ENCODE measurements at regions not wholly inside any gene's neighbourhood (a gene's known extent, or its start where the extent isn't known, plus 50 kb on each side); places are given as distances from the start of the nearest gene placed in this dataset.

DNA sequence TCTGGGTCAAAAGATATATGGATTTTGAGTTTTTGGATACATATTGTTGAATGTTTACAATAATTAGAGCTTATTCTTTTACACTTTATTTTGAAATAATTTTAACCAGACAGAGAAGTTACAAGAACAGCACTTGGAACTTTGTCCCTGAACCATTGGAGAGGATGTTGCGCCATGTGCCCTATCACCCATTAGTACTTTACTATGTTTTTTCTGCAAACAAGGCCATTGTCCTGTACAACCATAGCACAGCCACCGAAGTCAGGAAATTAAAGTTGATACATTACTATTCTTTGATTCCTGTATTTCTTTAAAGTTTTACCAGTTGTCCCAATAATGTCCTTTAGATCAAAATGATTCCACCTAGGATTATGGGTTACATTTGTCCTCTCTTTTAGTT is 188.8 kb downstream of the ACKR3 start:
- Mint-ChIP-seq H3K36me3 (no peaks in the 10 kb centered on the region), H3K4me3 (no peak overlapping the region), H3K4me1 (peaks cover 0 to 3% (median 3%) of the 10 kb centered on the region in 3 donors), H3K9me3 (no peaks in the 10 kb centered on the region), H3K27me3 (peaks cover 4 to 11% (median 11%) of the 10 kb centered on the region in 3 donors), H3K27ac (no peak overlapping the region)
- ATAC-seq (ENCODE audit: low read depth in 2 of 2), result no peak
- no peak for DNase-seq

DNA sequence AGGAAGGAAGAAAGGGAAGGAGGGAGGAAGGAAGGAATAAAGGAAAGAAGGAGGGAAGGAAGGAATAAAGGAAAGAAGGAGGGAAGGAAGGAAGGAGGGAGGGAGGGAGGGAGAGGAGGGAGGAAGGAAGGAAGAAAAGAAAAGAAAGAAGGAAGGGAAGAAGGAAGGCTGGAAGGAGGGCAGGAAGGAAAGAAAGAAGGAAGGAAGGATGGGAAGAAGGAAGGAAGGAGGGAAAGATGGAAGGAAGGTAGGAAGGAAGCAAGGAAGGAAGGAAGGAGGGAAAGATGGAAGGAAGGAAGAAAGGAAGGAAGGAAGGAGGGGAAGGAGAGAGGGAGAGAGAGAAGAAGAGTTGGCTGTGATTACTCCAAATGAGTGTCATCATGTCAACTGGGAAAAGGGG is 190.6 kb downstream of the ACKR3 start:
- Mint-ChIP-seq H3K9me3 (no peaks in the 10 kb centered on the region), H3K27ac (no peak overlapping the region), H3K36me3 (no peaks in the 10 kb centered on the region), H3K27me3 (peaks cover 4 to 11% (median 11%) of the 10 kb centered on the region in 3 donors), H3K4me3 (no peak overlapping the region), H3K4me1 (no peaks in the 10 kb centered on the region)
- no peak for DNase-seq
- no peak for ATAC-seq (ENCODE audit: low read depth in 2 of 2)

DNA sequence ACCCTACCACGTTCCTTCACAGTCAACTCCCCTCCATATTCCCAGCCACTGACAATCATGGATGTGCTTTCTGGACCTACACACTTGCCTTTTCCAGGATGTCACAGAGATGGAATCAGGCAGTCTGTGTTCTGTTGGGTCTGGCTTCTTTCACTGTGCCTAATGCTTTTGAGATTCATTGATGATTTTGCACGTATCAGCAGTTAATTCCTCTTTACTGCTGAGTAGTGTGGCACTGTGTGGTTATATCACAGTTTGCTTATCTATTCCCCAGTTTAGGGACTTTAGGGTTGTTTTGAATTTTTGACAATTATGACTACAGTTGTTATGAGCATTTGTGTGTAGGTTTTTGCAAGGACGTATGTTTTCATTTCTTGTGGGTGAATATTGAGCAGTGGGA is 191.7 kb downstream of the ACKR3 start:
- Mint-ChIP-seq H3K27me3 (peaks cover 7 to 19% (median 11%) of the 10 kb centered on the region in 3 donors), H3K9me3 (no peaks in the 10 kb centered on the region), H3K4me3 (no peak overlapping the region), H3K27ac (no peak overlapping the region), H3K36me3 (no peaks in the 10 kb centered on the region), H3K4me1 (no peaks in the 10 kb centered on the region)
- no peak for DNase-seq
- ATAC-seq (ENCODE audit: low read depth in 2 of 2), result no peak

DNA sequence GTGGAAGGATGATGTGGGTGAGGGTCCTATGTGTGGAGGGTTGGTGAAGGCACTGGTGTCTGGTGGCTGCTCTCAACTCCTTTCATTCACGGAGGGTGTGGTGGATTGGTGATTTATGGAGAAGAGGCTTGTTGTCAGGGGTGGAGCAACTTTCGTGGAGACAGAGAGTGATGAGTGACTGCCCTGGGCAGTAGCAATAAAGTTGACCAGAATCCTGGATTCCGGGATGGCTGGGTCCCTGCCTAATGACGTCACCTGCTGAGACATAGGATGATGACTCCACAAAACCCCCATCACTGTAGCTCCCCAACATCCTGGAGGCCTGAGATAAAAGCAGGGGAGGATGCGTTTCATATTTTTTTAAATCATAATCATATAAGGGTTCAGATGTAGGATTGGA is 193.0 kb downstream of the ACKR3 start:
- no peak overlapping the region for H3K27ac Mint-ChIP-seq
- H3K4me1 Mint-ChIP-seq, result no peaks in the 10 kb centered on the region
- ATAC-seq (ENCODE audit: low read depth in 2 of 2) (no peak), DNase-seq (no peak)
- no peaks in the 10 kb centered on the region for H3K9me3 Mint-ChIP-seq
- H3K27me3 Mint-ChIP-seq, result peaks cover 7 to 24% (median 11%) of the 10 kb centered on the region in 3 donors
- no peaks in the 10 kb centered on the region for H3K36me3 Mint-ChIP-seq
- H3K4me3 Mint-ChIP-seq, result no peak overlapping the region

DNA sequence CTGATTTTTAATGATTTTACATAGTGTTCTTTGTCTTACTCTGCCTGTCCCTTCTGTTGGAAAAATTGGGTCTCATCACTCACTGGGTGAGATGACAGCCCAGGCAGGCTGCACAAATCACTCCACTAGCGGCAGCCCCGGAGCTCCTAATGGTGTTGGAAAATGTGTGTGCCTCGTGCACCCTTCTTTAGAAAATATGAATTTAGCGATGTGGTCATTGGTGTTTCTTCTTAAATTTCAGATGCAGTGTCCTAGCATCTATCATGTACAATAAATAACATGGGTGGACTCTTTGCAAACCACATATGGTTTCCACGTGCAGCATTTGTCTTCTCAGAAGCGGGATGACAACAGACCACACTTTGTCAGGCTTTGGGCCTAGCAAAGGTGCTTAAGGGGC is 194.2 kb downstream of the ACKR3 start:
- ATAC-seq (ENCODE audit: low read depth in 2 of 2) (no peak), DNase-seq (no peak)
- Mint-ChIP-seq H3K36me3 (no peaks in the 10 kb centered on the region), H3K9me3 (no peaks in the 10 kb centered on the region), H3K4me1 (no peaks in the 10 kb centered on the region), H3K27me3 (peaks cover 3 to 29% (median 14%) of the 10 kb centered on the region in 3 donors), H3K27ac (no peak overlapping the region), H3K4me3 (no peak overlapping the region)

DNA sequence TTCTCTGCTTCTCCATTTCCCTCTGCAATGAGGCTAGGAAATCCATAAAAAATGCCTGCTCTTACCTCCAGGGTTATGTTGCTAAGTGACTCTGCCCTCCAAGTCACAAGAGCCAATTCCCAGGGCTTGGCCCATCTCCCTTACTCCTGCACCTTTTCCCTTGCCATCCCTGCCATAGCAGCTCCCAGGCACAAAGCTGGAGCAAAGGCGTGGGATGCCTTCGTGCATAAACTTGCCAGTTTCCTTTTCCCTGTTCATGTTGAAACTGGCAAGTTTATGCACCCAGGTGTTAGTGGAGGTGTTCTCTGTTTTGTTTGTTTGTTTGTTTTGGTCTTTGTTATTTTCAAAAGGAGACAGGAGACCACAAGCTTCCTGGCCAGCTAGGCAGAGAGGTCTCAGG is 195.1 kb downstream of the ACKR3 start:
- no peaks in the 10 kb centered on the region for H3K4me1 Mint-ChIP-seq
- ATAC-seq (ENCODE audit: low read depth in 2 of 2) (no peak), DNase-seq (no peak)
- no peak overlapping the region for H3K4me3 Mint-ChIP-seq
- no peaks in the 10 kb centered on the region for H3K36me3 Mint-ChIP-seq
- peaks cover 0 to 2% (median 0%) of the 10 kb centered on the region in 7 donors for H3K9me3 Mint-ChIP-seq
- H3K27me3 Mint-ChIP-seq, result peaks cover 3 to 33% (median 18%) of the 10 kb centered on the region in 3 donors
- H3K27ac Mint-ChIP-seq, result no peak overlapping the region

DNA sequence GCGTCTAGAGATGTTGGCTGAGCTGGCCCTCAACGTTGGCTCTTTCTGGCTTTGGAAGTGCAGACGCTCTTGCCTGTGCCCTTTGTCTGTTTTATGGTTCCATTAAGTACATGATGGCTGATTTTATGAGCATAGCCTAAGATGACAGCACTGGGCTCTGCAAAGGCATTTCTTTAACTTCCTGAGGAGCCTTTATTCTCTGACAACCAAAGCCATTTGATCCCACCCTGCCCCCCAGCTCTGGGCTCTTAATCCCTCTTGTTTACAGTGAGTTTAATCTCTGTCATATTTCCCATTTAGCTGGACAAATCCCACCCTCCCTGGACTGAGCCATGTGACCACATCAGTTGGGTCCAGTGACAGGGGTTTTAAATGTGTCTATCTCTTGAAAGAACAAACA is 195.9 kb downstream of the ACKR3 start:
- Mint-ChIP-seq H3K4me3 (no peak overlapping the region), H3K9me3 (peaks cover 0 to 3% (median 0%) of the 10 kb centered on the region in 7 donors), H3K27ac (no peak overlapping the region), H3K36me3 (no peaks in the 10 kb centered on the region), H3K27me3 (peaks cover 3 to 25% (median 10%) of the 10 kb centered on the region in 3 donors), H3K4me1 (no peaks in the 10 kb centered on the region)
- DNase-seq (no peak), ATAC-seq (ENCODE audit: low read depth in 2 of 2) (no peak)

DNA sequence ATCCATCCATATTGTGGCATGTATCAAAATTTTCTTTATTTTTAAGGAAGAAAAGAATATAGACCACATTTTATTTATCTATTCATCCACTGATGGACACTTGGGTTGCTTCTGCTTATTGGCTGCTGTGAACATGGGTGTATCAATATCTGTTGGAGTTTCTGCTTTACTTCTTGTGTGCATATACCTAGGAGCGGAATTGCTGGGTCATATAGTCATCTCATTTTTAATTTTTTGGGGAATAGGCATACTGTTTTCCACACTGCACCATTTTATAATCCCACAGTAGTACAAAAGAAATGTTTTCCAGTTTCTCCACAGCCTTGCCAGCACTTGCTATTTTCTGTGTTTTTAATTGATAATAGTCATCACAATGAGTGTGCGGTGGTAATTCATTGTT is 197.2 kb downstream of the ACKR3 start:
- H3K36me3 Mint-ChIP-seq, result no peaks in the 10 kb centered on the region
- no peak overlapping the region for H3K27ac Mint-ChIP-seq
- H3K9me3 Mint-ChIP-seq, result peaks cover 0 to 3% (median 0%) of the 10 kb centered on the region in 7 donors
- ATAC-seq (ENCODE audit: low read depth in 2 of 2) (no peak), DNase-seq (no peak)
- no peak overlapping the region for H3K4me3 Mint-ChIP-seq
- H3K4me1 Mint-ChIP-seq, result no peaks in the 10 kb centered on the region
- peaks cover 3 to 25% (median 9%) of the 10 kb centered on the region in 3 donors for H3K27me3 Mint-ChIP-seq

DNA sequence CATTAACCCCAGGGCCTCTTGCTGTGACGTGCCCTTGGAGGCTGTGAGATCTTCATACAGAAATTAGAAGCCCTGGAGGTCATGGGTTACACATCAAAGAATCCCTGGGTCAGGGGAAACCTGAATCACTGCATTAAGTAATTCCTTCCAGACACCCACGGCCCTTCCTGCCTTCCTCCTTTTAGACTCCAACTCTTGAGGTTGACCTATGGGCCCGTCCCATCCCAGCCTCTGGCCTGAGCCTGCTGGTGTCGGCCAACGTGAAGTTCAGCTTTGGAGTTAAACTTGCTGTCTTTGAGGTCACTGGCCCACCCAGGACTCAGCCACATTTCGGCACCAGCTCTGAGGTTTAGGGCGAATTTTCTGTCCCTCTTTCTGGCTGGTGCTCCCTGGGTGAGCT is 198.3 kb downstream of the ACKR3 start:
- Mint-ChIP-seq H3K9me3 (peaks cover 0 to 3% (median 0%) of the 10 kb centered on the region in 7 donors), H3K27ac (no peak overlapping the region), H3K27me3 (peaks cover 8 to 25% (median 9%) of the 10 kb centered on the region in 3 donors), H3K36me3 (no peaks in the 10 kb centered on the region), H3K4me3 (no peak overlapping the region), H3K4me1 (no peaks in the 10 kb centered on the region)
- DNase-seq, result no peak
- ATAC-seq (ENCODE audit: low read depth in 2 of 2), result no peak

DNA sequence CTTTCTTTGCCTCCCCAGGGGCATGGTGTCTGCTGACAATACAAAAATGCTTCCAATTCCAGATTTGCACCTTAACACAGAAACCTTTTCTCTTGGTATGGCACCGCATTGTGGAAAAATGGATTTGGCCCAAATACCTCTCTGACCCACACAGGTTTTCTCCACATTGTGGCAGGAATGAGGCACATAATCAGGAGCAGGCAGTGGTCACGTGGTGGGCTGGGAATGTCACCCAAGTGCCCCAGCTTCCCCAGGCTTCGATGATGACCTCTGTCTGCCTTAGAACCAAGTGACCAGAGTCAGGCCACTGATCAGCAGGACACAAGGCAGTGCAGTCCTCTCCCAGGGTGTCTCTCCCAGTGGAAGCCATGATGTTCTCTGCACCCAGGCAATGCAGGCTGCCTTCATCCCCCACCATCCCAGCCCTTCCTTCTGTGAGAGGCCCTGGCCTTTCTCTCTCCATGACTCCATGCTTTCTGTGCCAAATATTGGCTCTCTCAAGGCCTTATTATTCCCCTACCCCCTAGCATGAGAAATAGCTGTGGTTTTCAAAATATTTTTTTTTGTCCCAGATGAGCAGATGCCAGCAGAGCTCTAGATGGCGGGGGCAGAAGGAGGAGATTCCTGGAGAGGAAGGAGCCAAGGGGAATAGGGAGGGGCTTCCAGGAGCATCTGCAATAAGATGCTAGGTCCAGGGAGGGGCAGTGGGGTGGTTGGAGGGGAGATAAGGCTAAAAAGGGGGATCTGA is 198.9 kb downstream of the ACKR3 start:
- no peaks in the 10 kb centered on the region for H3K4me1 Mint-ChIP-seq
- H3K4me3 Mint-ChIP-seq, result no peak overlapping the region
- H3K36me3 Mint-ChIP-seq, result no peaks in the 10 kb centered on the region
- peaks cover 8 to 25% (median 9%) of the 10 kb centered on the region in 3 donors for H3K27me3 Mint-ChIP-seq
- ATAC-seq (ENCODE audit: low read depth in 2 of 2), result no peak
- no peak overlapping the region for H3K27ac Mint-ChIP-seq
- DNase-seq, result no peak
- peaks cover 0 to 3% (median 0%) of the 10 kb centered on the region in 7 donors for H3K9me3 Mint-ChIP-seq

DNA sequence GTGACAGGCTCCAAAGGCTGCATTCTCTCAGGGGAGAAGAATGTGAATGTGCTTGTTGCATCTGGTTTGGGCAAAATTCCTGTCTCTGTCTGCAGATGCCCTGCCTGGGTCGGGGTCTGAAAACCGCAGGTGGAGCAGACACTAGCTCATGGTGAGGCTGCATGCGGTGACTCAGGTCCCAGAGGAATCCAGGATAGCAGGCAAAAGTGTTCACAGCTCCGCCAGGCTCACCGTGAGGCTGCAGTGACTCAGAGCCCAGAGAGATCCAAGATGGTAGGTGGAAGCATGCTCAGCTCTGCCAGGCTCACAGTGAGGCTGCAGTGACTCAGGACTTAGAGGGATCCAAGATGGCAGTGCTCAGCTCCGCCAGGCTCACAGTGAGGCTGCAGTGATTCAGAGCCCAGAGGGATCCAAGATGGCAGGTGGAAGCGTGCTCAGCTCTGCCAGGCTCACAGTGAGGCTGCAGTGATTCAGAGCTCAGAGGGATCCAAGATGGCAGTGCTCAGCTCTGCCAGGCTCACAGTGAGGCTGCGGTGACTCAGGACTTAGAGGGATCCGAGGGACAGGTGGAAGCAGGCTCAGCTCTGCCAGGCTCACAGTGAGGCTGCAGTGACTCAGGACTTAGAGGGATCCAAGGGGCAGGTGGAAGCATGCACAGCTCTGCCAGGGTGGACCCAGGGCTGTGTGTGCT is 200.5 kb downstream of the ACKR3 start:
- DNase-seq (no peak), ATAC-seq (ENCODE audit: low read depth in 2 of 2) (no peak)
- H3K4me1 Mint-ChIP-seq, result no peaks in the 10 kb centered on the region
- peaks cover 0 to 3% (median 0%) of the 10 kb centered on the region in 7 donors for H3K9me3 Mint-ChIP-seq
- H3K36me3 Mint-ChIP-seq, result no peaks in the 10 kb centered on the region
- no peak overlapping the region for H3K27ac Mint-ChIP-seq
- H3K4me3 Mint-ChIP-seq, result no peak overlapping the region
- peaks cover 8 to 25% (median 19%) of the 10 kb centered on the region in 3 donors for H3K27me3 Mint-ChIP-seq

DNA sequence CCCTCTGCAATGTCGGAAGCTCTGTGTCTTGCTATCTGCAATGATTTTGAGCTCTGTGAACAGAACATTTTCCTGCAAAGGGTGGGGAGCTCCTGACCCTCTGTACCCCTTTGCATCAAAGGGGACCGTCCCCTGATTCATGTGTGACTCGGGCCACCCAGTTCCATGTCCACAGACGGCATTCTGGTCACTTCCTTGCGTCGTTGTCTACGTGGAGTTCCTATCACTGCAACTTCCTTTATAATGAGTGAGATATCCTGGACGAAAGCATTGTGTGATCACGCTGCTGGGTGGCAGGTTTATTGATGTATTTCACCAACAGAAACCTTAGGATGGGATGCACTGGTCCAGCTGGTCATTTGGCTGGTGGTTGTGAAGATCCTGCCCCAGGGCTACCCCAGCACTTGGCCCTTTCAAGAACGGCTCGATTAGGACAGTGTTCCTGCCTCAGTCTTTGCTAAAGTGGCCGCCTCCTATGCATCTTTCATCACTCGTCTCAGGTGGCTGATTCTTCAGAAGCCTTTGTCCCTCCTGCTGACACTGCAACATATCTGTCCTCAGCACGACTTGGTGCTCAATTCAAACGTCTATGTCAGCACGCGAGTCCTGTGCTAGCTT is 202.7 kb downstream of the ACKR3 start:
- H3K36me3 Mint-ChIP-seq, result no peaks in the 10 kb centered on the region
- peaks cover 9 to 19% (median 12%) of the 10 kb centered on the region in 3 donors for H3K27me3 Mint-ChIP-seq
- no peak overlapping the region for H3K27ac Mint-ChIP-seq
- H3K9me3 Mint-ChIP-seq, result peaks cover 0 to 3% (median 0%) of the 10 kb centered on the region in 7 donors
- DNase-seq (no peak), ATAC-seq (ENCODE audit: low read depth in 2 of 2) (no peak)
- no peaks in the 10 kb centered on the region for H3K4me1 Mint-ChIP-seq
- H3K4me3 Mint-ChIP-seq, result no peak overlapping the region

DNA sequence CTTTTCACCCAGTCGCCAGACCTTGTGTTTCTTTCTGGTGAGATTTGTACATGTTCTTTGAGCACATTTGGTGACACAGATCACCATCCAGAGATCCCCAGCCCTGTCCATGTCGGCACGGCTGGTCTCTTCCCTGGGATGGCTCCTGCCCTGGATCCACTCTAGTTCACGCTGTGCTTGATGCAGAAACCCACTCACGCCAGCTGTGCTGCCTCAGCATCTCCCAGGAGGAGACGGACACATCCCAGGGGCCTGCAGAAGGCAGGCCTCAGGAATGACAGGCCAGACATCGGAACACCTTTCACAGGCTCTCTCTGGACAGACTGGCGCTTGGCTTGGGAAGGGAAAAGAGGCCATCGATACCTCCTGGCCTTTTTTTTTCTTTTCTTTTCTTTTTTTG is 203.6 kb downstream of the ACKR3 start:
- peaks cover 0 to 3% (median 0%) of the 10 kb centered on the region in 7 donors for H3K9me3 Mint-ChIP-seq
- H3K36me3 Mint-ChIP-seq, result no peaks in the 10 kb centered on the region
- no peak overlapping the region for H3K4me3 Mint-ChIP-seq
- DNase-seq (no peak), ATAC-seq (ENCODE audit: low read depth in 2 of 2) (no peak)
- H3K27ac Mint-ChIP-seq, result no peak overlapping the region
- H3K4me1 Mint-ChIP-seq, result no peaks in the 10 kb centered on the region
- peaks cover 9 to 19% (median 12%) of the 10 kb centered on the region in 3 donors for H3K27me3 Mint-ChIP-seq

DNA sequence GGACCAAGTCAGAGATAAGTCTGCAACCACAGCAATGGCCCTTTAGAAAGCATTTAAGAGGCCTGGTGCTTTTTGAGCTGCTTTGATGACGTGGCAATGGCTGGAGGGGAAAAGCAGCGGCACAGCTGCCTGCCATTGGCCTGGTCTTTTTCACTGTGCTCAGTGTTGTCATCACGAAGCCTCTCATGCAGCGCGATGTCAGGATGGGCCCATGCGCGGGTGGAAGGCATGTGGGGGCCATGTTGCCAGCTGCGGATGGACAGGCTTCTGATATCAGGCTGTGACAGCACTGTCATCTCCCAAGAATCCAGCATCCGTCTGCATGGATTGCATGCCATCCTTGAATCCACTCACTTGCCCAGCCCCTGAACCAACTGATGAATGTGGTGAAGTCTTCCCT is 204.5 kb downstream of the ACKR3 start:
- H3K4me1 Mint-ChIP-seq, result no peaks in the 10 kb centered on the region
- peaks cover 0 to 4% (median 0%) of the 10 kb centered on the region in 7 donors for H3K9me3 Mint-ChIP-seq
- no peaks in the 10 kb centered on the region for H3K36me3 Mint-ChIP-seq
- no peak overlapping the region for H3K27ac Mint-ChIP-seq
- peaks cover 4 to 13% (median 9%) of the 10 kb centered on the region in 3 donors for H3K27me3 Mint-ChIP-seq
- ATAC-seq (ENCODE audit: low read depth in 2 of 2), result no peak
- no peak overlapping the region for H3K4me3 Mint-ChIP-seq
- no peak for DNase-seq

Data from naive B cell (primary cell).